CD4-positive, alpha-beta T cell treated with Interleukin-12 subunit alpha and Interleukin-12 subunit beta, for 1 hour (primary cell): ENCODE measurements at regions not wholly inside any gene's neighbourhood (a gene's known extent, or its start where the extent isn't known, plus 50 kb on each side); places are given as distances from the start of the nearest gene placed in this dataset.
"Not testable (repeated sequence)": the region's sequence is repeated elsewhere in the genome, so short reads cannot be mapped to it uniquely, and the experiment has no call there.

Experiments
- DNase-seq: peaks from one replicate; pipeline ENCODE4 v3.0.0-alpha.2; 2020

GRCh38 chr3:14252321-14253021 lies 73.9 kb downstream of the LSM3 start:
- no peak for DNase-seq

DNA sequence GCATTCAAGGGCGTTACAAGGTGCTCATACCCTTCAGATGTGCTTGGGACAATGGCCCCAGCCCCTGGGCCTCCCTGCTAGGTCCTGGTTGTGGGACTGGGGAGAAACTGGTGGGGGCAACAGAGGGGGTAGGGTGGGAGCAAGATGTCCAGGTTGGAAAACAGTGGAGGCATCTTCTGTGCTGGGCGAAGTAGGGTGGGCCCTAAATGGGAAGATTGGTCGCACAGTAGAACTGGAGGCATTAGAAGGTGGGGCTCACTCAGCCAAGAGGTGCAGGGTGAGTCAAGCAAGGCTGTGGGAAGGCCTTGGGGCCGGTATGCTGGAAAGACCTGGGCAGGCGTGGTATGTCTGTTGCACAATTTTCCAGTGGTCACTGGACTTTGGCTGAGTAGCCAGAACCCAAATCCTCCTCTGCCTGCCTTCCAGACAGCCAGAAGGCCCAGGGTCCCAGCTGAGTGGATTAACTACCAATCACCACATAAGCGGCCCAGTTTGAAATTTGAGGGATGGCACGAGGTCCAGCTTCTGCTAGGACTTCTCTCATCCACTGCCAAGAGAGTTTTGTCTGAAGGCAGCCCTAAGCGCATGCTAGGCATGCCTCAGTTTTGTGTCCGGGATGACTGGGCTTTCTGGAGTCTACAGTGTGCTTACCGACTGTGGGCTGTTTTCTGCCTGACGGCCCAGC lies 74.5 kb downstream of the LSM3 start:
- no peak for DNase-seq

DNA sequence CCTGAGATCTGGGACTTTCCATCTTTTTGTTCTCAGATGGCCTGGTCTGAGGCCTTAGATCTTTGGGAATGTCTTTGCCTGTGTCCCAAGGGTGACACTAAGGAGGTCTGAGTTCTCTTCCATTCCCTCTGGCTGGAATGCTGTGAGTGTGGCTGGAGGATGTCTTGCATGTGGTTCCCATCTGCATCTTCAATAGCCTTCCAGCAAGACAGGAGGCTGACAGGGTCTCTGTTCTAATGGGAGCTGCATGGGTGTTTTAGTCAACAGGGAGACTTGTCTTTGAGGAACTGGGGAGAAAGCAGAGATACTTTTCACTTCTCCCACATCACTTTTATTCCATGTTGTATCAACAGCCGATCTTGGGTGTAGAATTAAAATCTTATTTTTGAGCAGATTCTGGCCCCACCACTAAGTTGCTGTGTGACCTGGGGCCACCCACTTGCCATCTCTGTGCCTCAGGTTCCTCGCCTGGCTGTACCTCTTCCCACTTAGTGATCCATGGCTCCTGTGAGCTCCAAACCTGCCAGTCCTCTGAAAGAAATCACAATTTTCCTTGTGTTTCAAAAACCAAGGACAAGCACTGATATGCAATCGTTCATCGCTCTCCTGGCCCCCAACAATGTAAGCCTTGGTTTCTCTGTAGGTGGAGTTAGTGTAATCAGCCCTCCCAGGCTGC lies 75.2 kb downstream of the LSM3 start:
- DNase-seq = no peak

GRCh38 chr3:14254812-14255702 lies 76.4 kb downstream of the LSM3 start:
- DNase-seq = no peak

DNA sequence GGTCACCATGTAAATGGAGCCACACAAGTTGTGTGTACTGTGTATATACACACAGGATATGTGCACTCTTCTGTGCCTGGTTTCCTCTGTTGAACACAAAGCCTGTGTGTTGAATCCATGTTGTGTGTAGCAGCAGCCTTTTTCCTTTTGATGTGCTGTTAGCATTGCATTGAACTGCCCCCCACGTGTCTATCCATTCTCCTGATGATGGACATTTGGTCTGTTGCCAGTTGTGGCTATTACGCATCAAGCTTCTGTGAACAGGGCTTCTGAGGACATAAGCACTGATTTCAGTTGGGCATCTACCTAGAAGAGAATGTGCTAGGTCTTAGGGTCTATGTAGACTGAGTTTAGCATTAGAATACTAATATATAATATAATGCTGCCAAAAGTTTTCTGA lies 77.4 kb downstream of the LSM3 start:
- no peak for DNase-seq

DNA sequence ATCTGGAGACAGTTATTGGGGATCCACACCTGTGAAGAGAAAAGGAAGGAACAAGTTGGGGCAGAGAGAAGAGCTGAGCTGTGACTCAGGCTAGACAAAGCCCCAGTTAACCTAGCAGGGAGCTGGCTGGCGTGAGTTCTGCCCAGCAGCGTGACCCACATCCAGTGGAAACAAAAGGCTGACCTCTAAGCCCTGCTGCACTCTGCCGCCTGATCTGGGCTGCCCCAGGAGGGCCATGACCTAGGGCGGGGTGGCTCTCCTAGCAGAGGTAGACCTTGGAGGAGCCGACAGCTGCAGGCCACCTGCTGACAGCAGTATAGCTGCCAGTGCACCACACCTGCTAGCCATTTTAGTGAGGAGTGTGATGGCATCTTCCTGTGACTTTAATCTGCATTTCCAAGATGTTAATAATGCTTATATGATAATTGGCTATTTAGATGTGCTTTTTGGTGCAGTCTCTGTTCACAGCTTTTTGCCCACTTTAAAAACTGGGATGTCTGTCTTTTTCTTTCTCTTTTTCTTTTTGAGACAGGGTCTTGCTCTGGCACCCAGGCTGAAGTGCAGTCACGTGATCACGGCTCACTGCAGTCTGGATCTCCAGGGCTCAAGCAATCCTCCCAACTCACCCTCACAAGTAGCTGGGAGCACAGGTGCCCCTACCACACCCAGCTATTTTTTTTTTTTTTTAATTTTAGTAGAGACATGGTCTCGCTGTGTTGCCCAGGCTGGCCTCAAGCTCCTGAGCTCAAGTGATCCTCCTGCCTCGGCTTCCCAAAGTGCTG lies 78.1 kb downstream of the LSM3 start:
- no peak for DNase-seq

- no peak for DNase-seq
Observed at GRCh38 chr3:14258906-14259904, 80.6 kb downstream of the LSM3 start.

DNA sequence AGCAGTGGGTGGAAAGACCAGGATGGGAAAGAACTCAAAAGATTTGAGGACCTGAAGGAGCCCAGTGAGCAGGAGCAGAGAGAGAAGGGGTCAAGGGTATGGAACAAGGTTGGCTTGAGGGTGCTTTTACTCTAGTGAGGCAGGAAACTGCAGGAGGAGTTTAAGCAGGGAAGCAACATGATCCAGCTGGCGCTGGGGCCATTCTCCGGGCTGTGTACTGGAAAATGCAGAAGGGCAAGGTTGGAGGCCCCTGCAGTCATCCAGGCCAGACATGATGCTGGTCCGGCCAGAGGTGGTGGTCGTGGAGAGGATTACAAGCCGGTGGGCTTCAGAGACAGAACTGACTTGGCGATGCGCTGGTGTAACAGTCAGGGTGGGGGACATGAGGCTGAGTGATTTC lies 81.8 kb downstream of the LSM3 start:
- no peak for DNase-seq

- DNase-seq = peak; percentile 74
Observed at GRCh38 chr3:14261229-14261628, 82.6 kb downstream of the LSM3 start.

DNA sequence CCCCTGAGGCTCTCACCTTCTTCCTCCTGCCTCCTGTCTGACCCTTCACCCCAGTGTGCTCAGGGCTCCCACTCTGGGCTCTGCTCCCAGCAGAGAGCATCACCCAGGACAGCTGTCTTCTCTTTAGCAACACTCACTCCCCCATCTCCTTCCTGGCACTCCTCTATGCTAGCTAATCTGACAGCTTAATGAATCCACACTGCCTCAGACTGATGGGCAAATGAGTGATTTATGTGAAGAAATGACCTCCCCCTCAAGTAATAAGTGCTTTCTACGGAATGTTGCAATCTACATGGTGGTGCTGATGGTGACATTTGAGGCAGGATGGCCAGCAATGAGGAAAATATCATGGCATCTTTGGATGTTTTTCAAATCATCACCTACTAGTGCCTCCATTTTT lies 83.6 kb downstream of the LSM3 start:
- no peak for DNase-seq

DNA sequence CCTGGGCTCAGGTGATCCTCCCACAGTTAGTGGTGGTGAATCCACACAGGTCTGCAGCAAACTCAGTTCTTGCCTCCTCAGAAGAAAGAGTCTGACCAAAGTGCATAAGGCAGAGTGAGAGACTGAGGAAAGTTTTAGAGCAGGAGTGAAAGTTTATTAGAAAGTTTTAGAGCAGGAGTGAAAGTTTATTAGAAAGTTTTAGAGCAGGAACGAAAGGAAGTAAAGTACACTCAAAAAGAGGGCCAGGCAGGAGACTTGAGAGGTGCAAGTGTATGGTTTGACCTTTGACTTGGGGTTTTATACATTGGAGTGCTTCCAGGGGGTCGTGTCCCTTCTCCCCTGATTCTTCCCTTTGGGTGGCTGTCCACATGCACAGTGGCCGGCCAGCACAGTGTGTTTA lies 84.2 kb downstream of the LSM3 start:
- no peak for DNase-seq

GRCh38 chr3:14263317-14264005 lies 84.8 kb downstream of the LSM3 start:
- DNase-seq = no peak

DNA sequence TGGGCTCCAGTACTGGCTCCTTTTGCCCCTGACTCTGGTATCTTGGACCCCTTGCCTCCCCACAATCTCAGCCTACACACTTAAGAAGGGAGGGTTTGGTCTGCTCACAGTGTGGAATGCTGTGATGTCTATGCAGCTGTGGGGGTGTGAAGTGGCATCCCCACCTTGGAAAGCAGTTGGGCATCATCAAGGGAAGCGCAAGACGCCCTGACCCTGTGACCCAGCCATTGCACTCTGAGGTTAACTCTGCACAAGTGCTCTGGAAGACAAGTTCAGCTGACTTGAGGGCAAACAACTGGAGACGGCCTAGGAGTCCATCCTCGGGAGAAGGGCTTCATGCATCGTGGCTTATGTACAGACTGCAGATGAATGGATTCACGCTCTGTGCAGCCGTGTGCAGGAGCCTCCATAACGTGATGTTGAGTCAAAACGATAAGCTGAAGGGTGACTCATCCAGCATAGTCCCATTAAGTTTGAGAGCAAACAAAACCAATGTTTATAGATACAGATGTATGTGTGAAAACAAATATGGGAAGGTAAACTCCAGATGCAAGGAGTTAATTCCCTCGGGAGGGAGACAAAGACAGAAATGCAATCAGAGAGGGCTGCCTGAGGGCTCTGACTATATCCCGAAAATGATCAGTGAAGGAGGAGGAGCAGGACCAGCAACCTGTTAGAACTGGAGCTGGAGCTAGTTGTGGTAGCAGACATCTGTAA lies 86.8 kb downstream of the LSM3 start:
- no peak for DNase-seq

- no peak for DNase-seq
Observed at GRCh38 chr3:14266361-14266760, 87.7 kb downstream of the LSM3 start.

- no peak for DNase-seq
Observed at GRCh38 chr3:14267976-14268375, 89.4 kb downstream of the LSM3 start.

GRCh38 chr3:14268897-14269296 lies 90.3 kb downstream of the LSM3 start:
- no peak for DNase-seq

DNA sequence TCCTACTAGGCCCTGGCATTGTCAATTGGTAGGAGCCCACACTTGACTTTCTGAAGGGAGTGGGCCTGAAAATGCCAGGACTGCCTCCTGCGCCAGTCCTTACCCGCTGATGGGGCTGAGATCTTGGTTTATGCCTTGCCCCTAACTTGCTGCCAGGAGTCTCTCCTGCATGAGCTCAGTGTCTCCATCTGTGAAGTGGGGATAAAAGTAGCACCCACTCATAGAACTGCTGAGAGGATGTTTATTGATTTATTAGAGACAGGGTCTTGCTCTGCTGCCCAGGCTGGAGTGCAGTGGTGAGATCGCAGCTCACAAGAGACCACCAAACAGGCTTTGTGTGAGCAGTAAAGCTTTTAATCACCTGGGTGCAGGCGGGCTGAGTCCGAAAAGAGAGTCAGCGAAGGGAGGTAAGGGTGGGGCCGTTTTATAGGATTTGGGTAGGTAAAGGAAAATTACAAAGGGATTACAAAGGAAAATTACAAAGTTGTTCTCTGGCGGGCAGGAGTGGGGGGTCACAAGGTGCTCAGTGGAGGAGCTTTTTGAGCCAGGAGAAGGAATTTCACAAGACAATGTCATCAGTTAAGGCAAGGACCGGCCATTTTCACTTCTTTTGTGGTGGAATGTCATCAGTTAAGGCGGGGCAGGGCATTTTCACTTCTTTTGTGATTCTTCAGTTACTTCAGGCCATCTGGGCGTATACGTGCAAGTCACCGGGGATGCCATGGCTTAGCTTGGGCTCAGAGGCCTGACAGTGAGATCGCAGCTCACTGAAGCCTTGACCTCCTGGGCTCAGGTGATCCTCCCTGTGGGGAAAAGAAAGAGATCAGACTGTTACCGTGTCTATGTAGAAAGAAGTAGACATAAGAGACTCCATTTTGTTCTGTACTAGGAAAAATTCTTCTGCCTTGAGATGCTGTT lies 93.7 kb downstream of the LSM3 start:
- DNase-seq = not testable (repeated sequence)

DNA sequence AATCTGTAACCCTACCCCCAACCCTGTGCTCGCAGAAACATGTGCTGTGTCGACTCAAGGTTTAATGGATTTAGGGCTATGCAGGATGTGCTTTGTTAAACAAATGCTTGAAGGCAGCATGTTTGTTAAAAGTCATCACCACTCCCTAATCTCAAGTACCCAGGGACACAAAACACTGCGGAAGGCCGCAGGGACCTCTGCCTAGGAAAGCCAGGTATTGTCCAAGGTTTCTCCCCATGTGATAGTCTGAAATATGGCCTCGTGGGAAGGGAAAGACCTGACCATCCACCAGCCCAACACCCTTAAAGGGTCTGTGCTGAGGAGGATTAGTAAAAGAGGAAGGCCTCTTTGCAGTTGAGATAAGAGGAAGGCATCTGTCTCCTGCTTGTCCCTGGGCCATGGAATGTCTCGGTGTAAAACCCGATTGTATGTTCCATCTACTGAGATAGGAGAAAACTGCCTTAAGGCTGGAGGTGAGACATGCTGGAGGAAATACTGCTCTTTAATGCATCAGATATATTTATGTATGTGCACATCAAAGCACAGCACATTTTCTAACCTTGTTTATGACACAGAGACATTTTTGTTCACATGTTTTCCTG lies 94.4 kb downstream of the LSM3 start:
- not testable (repeated sequence) for DNase-seq
